ENCODE measurements at regions not wholly inside any gene's neighbourhood (a gene's known extent, or its start where the extent isn't known, plus 50 kb on each side); places are given as distances from the start of the nearest gene placed in this dataset.

GRCh38 chr3:78462021-78462420, 1305.8 kb downstream of the ROBO1 start:
- TF ChIP-seq EZH2 (IDR thresholded peaks at IDR 0.05; ENCODE audit: borderline replicate concordance, low read depth, low read length, severe bottlenecking): no peak
- TF ChIP-seq MYC (IDR thresholded peaks at IDR 0.05; ENCODE audit: low read depth, low read length): no peak
- no peak for TF ChIP-seq POLR2AphosphoS5 (IDR thresholded peaks at IDR 0.05; ENCODE audit: insufficient read depth, low read depth, low read length)
- TF ChIP-seq MAX (IDR thresholded peaks at IDR 0.05; ENCODE audit: insufficient read depth, insufficient read length): no peak
- TF ChIP-seq CTCF (IDR thresholded peaks at IDR 0.05; ENCODE audit: extremely low read depth in 1 of 2, insufficient read depth in 1 of 2, low read depth in 1 of 2, low read length in 2 of 2): no peak
- no peak for TF ChIP-seq POLR2A (IDR thresholded peaks at IDR 0.05; ENCODE audit: low read depth, low read length)
- no peak for TF ChIP-seq JUN (IDR thresholded peaks at IDR 0.05; ENCODE audit: borderline replicate concordance, insufficient read depth, insufficient read length, low read depth)
- no peak for TF ChIP-seq GATA2 (IDR thresholded peaks at IDR 0.05; ENCODE audit: insufficient read depth, insufficient read length, low read depth, low read length)

Data from endothelial cell of umbilical vein (primary cell).